Nephron (organoid): ENCODE measurements at regions not wholly inside any gene's neighbourhood (a gene's known extent, or its start where the extent isn't known, plus 50 kb on each side); places are given as distances from the start of the nearest gene placed in this dataset.

Experiments used
- H3K27ac Mint-ChIP-seq, 3 experiments: 2 replicates each; pipeline ENCODE4 v1.8.0; 2020; ENCODE audit warnings: mixed read lengths in 3 of 3, mild to moderate bottlenecking in 2 of 3, moderate library complexity in 1 of 3
- H3K27me3 Mint-ChIP-seq: 2 replicates; pipeline ENCODE4 v1.8.0; 2021; ENCODE audit warnings: low read depth, mild to moderate bottlenecking, moderate library complexity, mixed read lengths
- H3K36me3 Mint-ChIP-seq: 2 replicates; pipeline ENCODE4 v1.8.0; 2020; ENCODE audit warnings: low read depth, mixed read lengths
- H3K4me1 Mint-ChIP-seq: 2 replicates; pipeline ENCODE4 v1.8.0; 2020; ENCODE audit warnings: mixed read lengths
- H3K4me3 Mint-ChIP-seq, 3 experiments: 2 replicates each; pipeline ENCODE4 v1.8.0; 2020; ENCODE audit warnings: mild to moderate bottlenecking in 3 of 3, mixed read lengths in 3 of 3, moderate library complexity in 2 of 3
- H3K9me3 Mint-ChIP-seq: 2 replicates; pipeline ENCODE4 v1.8.0; 2020; ENCODE audit warnings: mixed read lengths
- CTCF ChIP-seq, 3 experiments: fragments of 200-600 bp; sonication (generic); IDR thresholded peaks; one replicate each; pipeline ENCODE4 v1.5.0; 2021; ENCODE audit warnings: antibody characterized with exemption in 3 of 3; ENCODE audit not compliant: unreplicated experiment in 3 of 3

DNA sequence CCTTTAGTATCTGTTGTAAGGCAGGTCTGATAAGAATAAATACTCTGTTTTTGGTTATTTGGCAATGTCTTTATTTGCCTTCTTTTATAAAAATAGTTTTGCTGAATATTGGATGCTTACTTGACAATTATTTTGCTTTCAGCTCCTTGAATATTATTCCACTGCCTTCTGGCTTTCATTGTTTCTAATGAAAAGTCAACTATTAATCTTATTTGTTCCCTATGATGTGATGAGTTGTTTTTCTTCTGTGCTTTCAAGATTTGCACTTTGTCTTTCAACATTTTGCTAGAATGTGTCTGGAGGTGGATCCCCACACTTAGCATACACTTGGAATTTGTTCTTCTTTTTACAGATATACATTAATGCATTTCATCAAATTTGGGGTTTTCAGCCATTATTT lies 203.8 kb upstream of the PTPRZ1 start:
- no peak for TF ChIP-seq CTCF (IDR thresholded peaks at IDR 0.05; ENCODE audit: unreplicated experiment in 3 of 3)
- H3K9me3 Mint-ChIP-seq, result peaks cover 14% of the 10 kb centered on the region
- no peak overlapping the region for H3K4me3 Mint-ChIP-seq
- no peaks in the 10 kb centered on the region for H3K27me3 Mint-ChIP-seq
- H3K27ac Mint-ChIP-seq, result no peak overlapping the region
- H3K4me1 Mint-ChIP-seq, result no peaks in the 10 kb centered on the region
- no peaks in the 10 kb centered on the region for H3K36me3 Mint-ChIP-seq

- Mint-ChIP-seq H3K27me3 (no peaks in the 10 kb centered on the region), H3K4me1 (no peaks in the 10 kb centered on the region), H3K36me3 (no peaks in the 10 kb centered on the region), H3K4me3 (no peak overlapping the region), H3K27ac (no peak overlapping the region), H3K9me3 (peaks cover 14% of the 10 kb centered on the region)
- no peak for TF ChIP-seq CTCF (IDR thresholded peaks at IDR 0.05; ENCODE audit: unreplicated experiment in 3 of 3)
Measured at GRCh38 chr7:121666306-121666705, 206.7 kb upstream of the PTPRZ1 start.

- H3K36me3 Mint-ChIP-seq, result no peaks in the 10 kb centered on the region
- H3K27me3 Mint-ChIP-seq, result no peaks in the 10 kb centered on the region
- no peak overlapping the region for H3K4me3 Mint-ChIP-seq
- H3K9me3 Mint-ChIP-seq, result peaks cover 2% of the 10 kb centered on the region
- H3K27ac Mint-ChIP-seq, result no peak overlapping the region
- H3K4me1 Mint-ChIP-seq, result no peaks in the 10 kb centered on the region
- no peak for TF ChIP-seq CTCF (IDR thresholded peaks at IDR 0.05; ENCODE audit: unreplicated experiment in 3 of 3)
Measured at GRCh38 chr7:121643320-121643719, 229.6 kb upstream of the PTPRZ1 start.

DNA sequence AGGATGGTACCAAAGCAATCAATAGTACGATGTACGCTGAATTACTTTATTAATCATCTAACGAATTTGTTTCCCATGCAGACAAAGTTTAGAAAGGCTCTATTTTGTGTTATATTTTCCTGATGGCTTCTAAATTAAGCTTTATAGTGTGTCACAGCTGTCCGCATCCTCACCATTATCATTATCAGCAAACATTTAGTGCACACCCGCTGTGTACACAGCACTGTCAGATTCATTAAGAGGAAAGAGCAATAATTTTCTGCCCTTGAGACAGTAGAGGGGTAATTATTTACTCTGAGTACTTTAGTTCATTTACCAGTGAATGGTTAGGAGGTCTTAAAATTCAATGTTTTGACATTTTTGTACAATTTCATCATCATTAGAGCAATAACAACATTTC lies 233.3 kb upstream of the PTPRZ1 start:
- Mint-ChIP-seq H3K9me3 (no peaks in the 10 kb centered on the region), H3K27me3 (no peaks in the 10 kb centered on the region), H3K4me3 (no peak overlapping the region), H3K36me3 (no peaks in the 10 kb centered on the region), H3K27ac (no peak overlapping the region), H3K4me1 (no peaks in the 10 kb centered on the region)
- TF ChIP-seq CTCF (IDR thresholded peaks at IDR 0.05; ENCODE audit: unreplicated experiment in 3 of 3), result no peak

DNA sequence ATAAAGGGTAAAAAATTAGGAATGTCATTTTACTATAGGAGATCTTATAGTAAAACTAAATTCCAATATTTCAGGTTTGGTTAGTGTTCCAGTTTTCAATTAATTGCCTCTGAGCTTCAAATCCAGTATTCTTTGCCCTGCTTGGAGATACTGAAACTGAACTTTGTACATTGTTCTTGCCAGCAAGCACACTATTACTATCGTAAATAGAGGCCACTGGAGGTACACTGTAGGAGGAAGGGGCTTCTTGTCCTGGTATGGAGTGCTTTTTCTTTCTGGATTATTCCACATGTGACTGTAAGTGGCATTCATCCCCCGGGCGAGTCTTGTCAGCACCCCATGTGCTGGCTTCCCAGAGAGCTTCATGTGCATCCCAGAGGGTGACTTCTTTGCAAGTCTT lies 234.7 kb upstream of the PTPRZ1 start:
- no peaks in the 10 kb centered on the region for H3K27me3 Mint-ChIP-seq
- H3K4me3 Mint-ChIP-seq, result no peak overlapping the region
- no peaks in the 10 kb centered on the region for H3K9me3 Mint-ChIP-seq
- H3K27ac Mint-ChIP-seq, result no peak overlapping the region
- TF ChIP-seq CTCF (IDR thresholded peaks at IDR 0.05; ENCODE audit: unreplicated experiment in 3 of 3), result no peak
- H3K4me1 Mint-ChIP-seq, result no peaks in the 10 kb centered on the region
- H3K36me3 Mint-ChIP-seq, result no peaks in the 10 kb centered on the region

GRCh38 chr7:121634356-121634755 lies 238.2 kb upstream of the FAM3C start:
- H3K4me3 Mint-ChIP-seq, result no peak overlapping the region
- H3K27ac Mint-ChIP-seq, result no peak overlapping the region
- H3K4me1 Mint-ChIP-seq, result no peaks in the 10 kb centered on the region
- no peaks in the 10 kb centered on the region for H3K36me3 Mint-ChIP-seq
- H3K9me3 Mint-ChIP-seq, result no peaks in the 10 kb centered on the region
- no peaks in the 10 kb centered on the region for H3K27me3 Mint-ChIP-seq
- TF ChIP-seq CTCF (IDR thresholded peaks at IDR 0.05; ENCODE audit: unreplicated experiment in 3 of 3), result no peak
